ENCODE measurements at regions not wholly inside any gene's neighbourhood (a gene's known extent, or its start where the extent isn't known, plus 50 kb on each side); places are given as distances from the start of the nearest gene placed in this dataset.

DNA sequence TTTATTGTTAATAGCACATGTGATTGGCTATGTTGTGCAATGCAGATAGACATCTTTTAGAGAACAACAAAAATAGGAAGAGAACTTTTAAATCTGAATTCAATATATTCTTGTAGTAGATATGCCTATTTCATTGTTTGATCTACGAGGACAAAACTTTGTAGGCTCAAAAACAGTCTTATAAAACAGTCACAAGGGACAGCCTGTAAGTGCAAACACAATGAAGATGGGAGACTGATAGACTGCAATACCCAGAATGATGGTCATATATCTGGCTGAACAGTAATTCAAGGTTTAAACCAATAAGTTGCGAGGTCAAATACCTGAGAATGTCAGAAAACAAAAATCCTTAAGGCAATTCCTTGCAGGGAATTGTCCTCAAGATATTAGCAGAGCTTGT lies 1342.9 kb upstream of the ADGRB3 start:
- no peak for FAIRE-seq

DNA sequence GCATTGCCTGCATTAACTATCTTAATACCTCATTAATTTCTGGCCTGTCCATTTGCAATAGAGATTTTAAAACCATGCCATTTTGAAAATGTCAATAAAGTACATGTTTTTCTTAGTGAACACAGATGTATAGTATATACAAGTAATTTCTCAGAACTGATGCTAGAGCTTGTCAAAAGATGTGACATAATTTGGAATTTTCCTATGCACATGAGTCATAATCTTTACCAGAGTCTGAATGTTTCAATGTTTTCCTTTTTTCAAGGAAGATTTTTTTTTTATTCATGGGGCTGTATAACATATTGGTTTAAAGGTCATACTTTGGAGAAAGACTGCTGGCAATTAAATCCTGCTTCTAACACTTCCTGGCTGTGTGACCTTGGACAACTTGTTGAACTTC lies 1347.5 kb upstream of the ADGRB3 start:
- FAIRE-seq: no peak

DNA sequence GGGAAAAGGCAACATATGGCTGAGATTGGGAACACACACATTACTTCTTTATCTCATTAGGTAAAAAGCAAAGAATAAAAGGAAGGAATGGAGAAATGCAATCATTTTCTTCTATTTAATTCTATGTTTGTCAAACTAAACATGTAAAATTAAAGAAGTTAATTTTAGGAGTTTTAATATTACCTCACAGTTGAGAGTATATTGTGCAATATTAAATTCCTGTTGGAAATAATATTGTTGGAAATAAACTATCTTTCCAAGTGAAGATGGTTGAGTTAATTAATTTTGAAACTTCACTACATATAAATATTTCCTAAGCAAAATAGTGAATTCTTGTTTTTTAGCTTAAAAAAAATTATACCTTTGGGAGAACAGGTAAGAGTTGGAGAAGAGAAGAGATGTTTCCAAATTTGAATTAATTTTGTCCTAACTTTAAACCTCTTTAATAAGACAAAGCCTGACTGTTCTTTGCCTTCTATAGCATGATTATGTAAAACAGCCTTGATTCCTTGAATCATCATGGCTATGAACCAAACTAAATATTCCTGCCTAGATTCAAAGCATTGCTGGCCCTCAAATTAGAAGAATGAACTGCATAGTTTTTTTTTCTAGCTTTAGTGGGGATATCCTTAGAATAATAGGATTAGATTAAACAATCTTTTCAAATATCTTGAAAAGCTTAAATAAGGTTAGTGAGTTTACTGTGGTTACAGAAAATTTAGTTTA lies 1349.1 kb upstream of the ADGRB3 start:
- no peak for FAIRE-seq

DNA sequence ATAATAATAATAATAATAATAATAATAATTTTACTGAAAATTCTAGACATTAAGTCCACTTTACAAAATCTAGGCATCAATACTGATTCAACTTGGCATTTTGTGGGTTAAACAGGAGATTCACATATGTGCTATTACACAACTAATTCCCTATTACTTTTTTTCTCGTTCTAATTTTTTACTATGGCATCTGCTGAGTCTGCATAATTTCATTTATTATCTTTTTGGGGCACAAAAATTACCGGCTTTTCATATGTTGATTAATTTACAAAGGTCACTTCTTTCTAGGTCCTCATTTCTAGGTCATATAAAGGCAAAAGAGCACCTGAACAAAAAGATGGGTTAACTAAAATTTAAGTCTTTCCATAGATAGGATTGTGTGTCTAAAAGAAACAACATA lies 1357.8 kb upstream of the ADGRB3 start:
- no peak for FAIRE-seq

DNA sequence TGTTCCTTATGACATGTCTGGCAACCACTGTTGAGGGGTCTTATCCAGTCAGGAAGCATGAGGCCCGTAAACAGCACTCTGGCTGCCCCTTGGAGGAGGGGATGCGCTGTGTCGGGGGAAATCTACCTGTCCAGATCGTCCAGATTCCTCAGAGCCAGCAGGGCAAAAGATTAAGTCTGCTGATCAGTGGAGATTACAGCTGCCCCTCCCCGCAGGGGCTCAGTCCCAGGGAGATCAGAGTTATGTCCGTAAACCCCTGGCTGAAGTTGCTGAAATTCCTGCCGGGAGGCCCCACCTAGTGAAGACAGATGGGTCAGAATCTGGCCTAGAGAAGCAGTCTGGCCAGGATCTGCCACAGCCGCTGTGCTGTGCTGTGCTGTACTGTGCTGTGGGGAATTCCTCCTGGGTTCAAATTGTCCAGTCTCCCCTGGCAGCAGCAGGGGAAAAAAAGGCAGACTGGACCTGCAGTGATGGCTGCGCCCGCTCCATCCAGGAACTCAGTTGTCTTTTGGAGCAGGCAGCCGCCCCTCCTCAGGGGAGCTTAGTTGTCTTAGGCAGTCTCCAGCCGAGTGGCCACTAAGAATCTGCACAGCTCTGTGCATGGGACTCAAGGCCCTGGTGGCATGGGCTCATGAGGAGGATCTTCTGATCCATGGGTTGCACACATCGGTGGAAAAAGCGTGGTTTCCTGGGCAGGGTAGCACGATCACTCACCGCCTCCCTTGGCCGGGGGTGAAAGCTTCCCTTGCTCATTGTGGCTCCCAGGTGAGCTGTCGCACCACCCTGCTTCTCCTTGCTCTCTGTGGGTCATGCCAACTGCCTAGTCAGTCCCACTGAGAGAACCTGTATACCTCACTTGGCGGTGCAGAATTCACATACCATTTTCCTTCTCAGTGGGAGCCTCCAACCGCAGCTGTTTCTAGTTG lies 1368.8 kb upstream of the ADGRB3 start:
- no peak for FAIRE-seq

DNA sequence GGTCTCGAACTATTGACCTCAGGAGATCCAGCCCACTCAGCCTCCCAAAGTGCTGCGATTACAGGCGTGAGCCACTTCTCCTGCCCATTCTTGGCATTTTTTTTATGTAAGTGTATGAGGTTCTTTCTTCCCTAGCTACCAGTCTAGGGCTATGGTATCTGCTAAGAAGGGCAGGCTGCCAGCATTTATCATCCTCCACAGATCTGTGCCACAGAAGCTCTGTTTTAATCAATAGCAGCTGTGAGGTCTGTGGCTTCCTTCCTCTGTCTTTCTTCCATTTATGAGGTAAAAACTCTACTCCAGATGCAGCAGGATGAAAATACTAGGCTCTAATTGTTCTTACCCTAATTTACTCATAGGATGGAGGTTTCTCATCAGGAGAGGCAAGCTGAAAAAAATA lies 1382.4 kb upstream of the ADGRB3 start:
- no peak for FAIRE-seq

DNA sequence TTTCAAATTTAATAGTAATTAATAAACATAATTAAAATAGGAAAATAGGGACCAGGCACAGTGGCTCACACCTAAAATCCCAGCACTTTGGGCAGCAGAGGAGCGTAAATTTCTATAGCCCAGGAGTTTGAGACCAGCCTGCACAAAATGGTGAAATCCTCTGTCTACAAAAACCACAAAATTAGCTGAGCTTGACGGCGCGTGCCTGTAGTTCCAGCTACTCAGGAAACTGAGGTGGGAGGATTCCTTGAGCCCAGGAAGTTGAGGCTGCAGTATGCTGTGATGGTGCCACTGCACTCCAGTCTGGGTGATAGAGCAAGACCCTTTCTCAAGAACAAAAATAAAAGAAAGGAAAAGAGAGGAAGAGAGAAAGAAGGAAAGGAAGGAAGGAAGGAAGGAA lies 1387.0 kb upstream of the ADGRB3 start:
- FAIRE-seq: no peak

DNA sequence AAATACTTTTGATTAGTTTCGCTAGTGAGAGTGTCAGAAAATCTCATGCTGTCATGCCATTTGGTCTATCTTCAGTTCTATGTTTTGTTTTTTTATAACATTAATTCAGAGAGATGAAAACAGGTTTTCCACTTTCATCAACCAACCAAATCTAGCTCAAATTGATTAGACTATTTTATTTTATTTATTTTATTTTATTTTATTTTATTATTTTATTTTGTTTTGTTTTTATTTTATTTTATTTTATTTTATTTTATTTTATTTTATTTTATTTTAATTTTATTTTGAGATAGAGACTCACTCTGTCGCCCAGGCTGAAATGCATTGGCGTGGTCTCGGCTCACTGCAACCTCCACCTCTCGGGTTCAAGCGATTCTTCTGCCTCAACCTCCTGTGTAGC lies 1391.0 kb upstream of the ADGRB3 start:
- no peak for FAIRE-seq

DNA sequence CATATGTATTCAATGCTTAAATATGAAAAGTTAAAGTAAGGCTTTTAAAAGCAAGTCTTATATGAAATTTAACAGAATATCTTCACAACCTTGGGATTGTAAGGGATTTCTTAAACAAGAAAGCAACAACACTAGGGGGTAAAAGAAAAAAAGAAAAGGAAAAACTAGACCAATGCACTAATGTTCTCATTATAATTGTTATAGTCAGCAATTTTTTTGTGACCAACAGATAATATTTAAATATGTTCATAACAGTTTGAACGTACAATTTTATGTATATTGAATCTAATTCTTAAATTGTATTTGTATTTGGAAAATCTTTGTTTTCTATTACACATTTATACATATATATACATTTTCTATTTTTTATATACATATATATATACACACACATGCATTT lies 1397.8 kb upstream of the ADGRB3 start:
- FAIRE-seq: no peak

DNA sequence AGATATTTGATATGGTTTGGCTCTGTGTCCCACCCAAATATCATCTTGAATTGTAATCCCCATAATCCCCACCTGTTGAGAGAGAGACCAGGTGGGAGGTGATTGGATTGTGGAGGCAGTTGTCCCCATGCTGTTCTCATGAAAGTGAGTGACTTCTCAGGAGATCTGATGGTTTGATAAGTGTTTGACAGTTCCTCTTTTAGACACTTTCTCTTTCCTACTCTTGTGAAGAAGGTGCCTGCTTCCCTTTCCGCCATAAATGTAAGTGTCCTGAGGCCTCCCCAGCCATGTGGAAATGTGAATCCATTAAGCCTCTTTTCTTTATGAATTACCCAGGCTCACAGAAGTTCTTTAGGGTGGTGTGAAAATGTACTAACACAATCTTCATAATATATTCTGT lies 1404.0 kb upstream of the ADGRB3 start:
- FAIRE-seq: no peak

DNA sequence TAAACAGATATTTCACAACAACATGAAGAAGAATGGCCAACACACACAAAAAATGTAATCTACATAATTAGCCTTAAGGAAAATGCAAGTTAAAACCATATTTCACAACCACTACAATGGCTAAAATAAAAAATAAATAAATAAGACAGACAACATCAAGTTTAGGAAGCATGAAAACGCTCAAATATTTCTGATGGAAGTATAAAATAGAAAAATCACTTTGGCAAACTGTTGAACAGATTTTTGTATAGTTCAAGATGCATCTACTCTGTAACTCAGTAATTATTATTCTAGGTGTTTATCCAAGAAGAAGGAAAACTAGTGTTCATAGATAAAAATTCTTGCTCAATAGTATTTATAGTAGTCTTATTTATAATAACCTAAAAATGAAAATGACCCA lies 1410.1 kb upstream of the ADGRB3 start:
- FAIRE-seq: no peak

DNA sequence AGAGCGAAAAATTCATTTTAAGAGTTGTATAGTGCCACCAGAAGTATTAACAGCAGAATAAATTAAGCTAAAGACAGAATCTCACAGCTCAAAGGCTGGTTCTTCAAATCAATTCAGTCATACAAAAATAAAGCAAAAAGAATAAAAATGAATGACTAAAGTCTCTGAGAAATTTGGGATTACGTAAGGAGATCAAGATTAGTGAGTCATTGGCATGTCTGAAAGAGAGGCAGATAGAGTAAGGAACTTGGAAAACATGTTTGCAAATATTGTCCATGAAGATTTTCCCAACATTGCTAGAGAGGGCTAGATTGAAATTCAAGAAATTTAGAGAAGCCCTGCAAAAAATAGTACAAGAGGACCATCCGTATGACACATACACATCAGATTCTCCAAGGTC lies 1413.9 kb upstream of the ADGRB3 start:
- FAIRE-seq: no peak

DNA sequence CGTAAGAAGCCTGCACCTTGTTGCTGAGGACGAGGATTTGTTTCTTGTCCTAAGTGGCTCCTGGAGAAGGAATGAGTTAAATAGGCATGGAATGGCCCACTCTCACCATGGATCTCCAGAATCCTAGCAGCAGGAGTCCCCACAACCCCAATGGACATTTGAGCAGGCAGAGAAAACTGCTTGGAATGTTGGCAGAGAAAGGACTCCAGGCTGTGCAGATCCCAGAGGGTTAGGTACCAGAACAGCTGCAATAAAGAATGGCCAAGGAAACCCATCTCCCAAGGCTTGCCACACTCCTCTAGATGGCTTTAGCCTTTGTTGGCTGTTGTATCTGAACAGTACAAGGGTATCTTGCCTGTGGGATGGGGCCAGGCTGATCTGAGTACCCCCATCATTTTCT lies 1415.7 kb upstream of the ADGRB3 start:
- no peak for FAIRE-seq

DNA sequence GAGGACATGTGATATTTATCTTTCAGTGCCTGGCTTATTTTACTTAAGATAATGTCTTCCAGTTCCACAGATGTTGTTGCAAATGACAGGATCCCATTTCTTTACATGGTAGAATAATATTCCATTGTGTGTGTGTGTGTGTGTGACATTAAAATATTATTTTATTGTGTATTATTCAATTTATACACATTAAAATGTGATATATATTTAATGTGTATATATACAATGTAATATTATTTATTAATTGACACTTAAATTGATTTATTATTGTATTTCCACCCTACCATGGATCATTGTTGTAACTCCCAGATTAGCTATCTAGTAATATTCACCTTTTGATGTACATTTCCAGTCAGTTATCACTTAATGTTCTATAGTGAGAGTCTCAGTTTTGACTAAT lies 1422.5 kb upstream of the ADGRB3 start:
- no peak for FAIRE-seq

DNA sequence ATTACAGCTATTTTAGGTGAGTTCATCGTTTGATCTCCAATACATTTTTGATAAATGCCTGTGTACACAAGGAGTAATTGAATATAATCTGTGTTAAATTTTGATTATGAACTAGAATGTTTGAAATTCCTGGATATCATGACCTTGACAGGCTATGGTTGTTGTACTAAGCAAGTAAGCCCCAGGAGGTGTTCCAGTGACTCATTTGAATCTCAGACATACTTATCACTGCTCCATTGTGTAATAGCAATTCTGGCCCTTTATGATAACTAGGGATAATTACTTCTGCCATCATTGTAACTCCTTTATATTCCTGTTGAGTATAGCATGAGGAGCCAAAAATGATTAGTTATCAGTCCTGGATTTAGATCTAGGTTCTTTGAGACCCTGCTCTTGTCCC lies 1424.6 kb upstream of the ADGRB3 start:
- no peak for FAIRE-seq

DNA sequence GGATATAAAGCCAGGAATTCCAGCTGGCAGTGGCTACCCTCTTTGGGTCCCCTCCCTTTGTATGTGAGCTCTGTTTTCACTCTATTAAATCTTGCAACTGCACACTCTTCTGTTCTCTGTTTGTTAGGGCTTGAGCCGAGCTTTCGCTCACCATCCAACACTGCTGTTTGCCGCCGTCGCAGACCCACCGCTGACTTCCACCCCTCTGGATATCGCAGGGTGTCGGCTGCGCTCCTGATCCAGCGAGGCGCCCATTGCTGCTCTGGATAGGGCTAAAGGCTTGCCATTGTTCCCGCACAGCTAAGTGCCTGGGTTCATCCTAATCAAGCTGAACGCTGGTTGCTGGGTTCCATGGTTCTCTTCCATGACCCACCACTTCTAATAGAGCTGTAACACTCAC lies 1433.5 kb upstream of the ADGRB3 start:
- no peak for FAIRE-seq

DNA sequence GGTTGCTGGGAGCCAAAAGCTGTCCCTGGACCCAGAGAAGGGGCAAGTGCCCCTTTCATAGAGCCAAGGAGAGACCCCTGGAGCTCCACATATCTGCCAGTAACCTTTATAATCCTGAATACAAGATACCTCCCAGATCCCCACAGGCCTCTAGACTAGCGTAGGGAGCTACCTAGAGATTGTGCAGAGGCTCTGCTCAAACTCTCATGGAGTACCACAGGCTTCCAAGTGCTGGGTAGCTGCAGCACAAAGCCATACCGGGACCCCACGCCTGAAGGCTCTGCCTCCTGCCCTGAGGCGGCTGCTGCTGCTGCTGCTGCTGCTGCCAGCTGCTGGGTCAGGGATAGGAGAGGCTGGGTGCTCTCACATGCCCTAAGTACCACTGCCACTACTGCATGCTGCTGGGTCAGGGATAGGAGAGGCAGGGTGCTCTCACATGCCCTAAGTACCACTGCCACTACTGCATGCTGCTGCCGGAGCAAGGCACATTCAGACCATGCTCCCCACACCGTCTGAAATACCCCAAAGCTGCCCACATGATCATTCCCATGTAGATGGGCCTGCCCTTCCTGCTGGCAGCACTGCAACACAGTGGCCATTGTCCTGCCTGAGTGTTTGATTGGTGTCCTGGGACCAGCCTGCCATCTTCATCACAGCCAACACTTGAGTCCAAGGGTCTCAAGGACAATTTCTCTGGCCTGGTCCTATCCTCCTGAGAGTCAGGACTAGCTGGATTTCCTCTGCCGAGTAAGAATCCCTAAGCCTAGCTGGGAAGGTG lies 1434.3 kb upstream of the ADGRB3 start:
- no peak for FAIRE-seq

DNA sequence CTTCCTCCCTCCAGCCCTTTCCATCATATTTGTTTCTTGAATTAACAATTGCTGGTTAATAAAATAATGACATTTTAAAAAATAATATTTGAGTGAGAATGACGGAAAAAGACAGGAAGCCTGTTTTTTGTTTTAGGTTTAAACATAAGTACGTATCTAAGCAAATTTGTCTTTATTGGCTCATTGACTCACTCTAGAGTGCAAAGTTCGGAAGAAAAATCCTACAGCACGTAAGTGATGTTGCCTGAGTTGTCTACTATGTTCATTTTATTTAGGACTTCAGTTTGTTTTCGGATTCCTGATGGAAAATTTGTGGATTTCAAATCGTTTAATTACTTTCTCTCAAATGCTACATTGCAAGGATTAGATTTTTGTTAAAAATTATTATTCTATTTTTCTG lies 1435.7 kb upstream of the ADGRB3 start:
- FAIRE-seq: no peak

DNA sequence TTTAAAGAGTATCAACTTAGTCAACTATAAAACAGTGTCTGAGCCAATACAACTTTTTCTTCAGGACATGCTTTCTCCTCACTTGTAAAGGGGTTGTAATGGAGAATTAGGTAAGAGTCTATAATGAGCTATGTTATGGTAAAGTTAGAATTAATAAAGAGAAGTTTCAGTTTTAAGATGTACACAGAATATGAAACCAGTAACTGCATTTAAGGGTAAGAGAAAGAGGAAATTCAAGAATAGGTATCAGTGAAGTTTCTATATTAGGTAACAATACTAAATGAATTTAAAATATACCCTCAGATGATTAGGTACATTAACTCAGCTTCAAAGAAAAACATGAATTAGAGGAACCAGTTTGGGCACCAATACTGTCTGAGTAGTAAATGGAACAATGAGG lies 1444.3 kb upstream of the ADGRB3 start:
- no peak for FAIRE-seq

DNA sequence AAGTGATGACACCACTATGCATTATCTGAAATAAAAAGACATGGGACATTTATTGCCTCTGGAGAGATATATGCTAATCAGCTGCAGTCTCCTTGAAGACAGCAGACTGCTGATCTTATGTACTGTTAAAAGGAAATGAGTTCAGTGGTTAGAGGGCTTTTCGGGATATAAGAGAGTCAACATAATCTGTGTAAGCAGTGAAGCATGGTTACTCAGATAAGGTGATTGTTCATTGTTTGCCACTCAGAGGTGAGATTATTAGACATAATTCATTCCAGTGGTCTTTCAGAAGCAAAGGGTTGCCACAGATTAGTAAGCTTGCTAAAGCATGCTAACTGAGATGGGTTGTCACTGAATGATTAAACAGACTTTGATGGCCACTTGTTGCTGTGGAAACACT lies 1450.7 kb upstream of the ADGRB3 start:
- no peak for FAIRE-seq

DNA sequence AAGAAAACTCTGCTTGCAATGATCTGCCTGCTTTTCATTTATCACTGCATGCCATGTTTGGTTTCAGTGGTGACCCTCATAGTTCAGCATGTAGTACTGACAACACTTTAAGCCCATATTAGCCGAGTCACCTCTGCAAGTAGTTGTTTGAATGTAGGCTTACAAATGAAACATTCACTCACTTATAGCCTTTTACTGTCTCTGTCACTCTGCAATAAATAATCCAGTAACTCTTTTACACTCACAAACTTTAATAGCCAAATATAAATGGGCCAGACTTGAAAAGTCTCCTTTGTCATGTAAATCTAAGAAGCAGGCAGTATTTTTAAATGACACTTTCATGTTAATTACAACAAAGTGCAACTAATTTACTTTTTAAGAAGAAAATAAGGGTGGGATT lies 1460.0 kb upstream of the ADGRB3 start:
- FAIRE-seq: no peak

DNA sequence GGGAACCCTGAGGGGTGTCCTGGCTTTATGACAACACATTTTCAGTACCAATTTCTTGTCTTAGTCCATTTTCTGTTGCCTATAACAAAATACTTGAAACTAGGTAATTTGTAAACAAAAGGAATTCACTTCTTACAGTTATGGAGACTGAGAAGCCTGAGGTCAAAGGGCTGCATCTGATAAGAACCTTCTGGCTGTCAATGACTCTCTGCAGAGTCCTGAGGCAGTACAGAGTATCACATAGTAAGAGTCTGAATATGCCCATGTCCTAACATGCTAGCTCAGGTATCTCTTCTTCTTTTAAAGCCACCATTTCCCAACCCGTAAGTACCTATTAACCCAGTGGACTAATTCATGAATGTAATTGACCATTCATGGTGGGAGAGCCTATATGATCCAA lies 1458.6 kb upstream of the EYS start:
- FAIRE-seq: no peak

DNA sequence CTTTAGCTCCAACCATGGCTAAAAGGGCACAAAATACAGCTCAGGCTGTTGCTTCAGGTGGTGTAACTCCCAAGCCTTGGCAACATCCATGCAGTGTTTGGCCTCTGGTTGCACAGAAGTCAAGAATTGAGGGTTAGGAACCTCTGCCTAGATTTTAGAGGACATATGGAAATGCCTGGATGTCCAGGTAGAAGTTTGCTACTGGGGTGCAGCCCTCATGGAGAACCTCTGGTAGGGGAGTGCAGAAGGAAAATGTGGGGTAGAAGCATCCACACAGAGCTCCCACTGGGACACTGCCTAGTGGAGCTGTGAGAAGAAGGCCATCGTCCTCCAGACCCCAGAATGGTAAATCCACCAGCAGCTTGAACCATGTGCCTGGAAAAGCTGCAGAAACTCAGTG lies 1453.8 kb upstream of the EYS start:
- no peak for FAIRE-seq

DNA sequence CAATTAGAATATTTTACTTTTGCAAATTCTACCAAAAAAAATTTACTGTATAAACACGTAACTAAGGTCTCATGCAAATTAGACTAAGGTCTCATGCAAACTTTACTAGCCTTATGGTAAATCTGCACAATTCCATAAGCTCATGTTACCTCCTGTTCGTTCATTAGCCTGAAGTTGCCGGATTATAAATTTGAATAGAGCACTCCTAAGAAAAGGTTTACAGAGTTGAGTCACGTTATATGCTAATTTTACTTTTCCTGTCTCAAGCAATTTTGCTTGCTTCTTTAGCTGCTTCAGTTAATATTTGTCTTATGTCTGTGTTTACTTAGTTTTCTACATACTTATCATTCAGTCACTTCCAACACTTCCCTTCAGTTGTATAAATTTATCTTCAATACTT lies 1434.0 kb upstream of the EYS start:
- no peak for FAIRE-seq
